ENCODE measurements at regions not wholly inside any gene's neighbourhood (a gene's known extent, or its start where the extent isn't known, plus 50 kb on each side); places are given as distances from the start of the nearest gene placed in this dataset.

DNA sequence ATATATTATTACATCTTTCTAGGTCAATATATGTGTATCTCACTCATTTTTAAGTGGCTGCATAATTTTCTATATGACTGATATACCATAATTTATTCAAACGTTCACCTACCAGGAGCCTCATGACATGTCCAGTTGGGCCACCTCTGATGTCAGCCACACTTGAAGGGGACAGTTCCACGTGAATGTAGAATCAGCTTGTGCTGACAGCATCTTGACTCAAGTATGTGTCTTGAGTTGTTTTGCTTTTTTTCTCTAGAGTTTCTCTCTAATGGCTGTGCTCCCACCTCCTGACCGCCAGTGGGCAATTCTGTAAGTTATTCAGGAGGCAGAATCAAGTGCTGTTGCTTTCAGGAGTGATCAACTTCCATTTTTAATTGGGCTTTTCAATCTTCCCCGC lies 237.9 kb downstream of the NFKBIZ start:
- TF ChIP-seq, protein P1, sequence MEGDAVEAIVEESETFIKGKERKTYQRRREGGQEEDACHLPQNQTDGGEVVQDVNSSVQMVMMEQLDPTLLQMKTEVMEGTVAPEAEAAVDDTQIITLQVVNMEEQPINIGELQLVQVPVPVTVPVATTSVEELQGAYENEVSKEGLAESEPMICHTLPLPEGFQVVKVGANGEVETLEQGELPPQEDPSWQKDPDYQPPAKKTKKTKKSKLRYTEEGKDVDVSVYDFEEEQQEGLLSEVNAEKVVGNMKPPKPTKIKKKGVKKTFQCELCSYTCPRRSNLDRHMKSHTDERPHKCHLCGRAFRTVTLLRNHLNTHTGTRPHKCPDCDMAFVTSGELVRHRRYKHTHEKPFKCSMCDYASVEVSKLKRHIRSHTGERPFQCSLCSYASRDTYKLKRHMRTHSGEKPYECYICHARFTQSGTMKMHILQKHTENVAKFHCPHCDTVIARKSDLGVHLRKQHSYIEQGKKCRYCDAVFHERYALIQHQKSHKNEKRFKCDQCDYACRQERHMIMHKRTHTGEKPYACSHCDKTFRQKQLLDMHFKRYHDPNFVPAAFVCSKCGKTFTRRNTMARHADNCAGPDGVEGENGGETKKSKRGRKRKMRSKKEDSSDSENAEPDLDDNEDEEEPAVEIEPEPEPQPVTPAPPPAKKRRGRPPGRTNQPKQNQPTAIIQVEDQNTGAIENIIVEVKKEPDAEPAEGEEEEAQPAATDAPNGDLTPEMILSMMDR (IDR thresholded peaks at IDR 0.05): no peak
- TF ChIP-seq ZFX (IDR thresholded peaks at IDR 0.05; ENCODE audit: borderline replicate concordance): no peak
